Coronary artery (tissue), 2 donors: ENCODE measurements at regions not wholly inside any gene's neighbourhood (a gene's known extent, or its start where the extent isn't known, plus 50 kb on each side); places are given as distances from the start of the nearest gene placed in this dataset.

Experiments
- DNase-seq: peaks from one replicate; pipeline ENCODE4 v3.0.0-alpha.2; 2017; ENCODE audit warnings: low spot score
- H3K27ac ChIP-seq, 2 donors: fragments of 200-600 bp; sonication (generic); one replicate each; pipeline ENCODE4 v1.5.1; 2016 to 2019
- H3K4me3 ChIP-seq: fragments of 200-600 bp; sonication (generic); 2 replicates; pipeline ENCODE4 v1.5.1; 2016; ENCODE audit warnings: mild to moderate bottlenecking, moderate library complexity
- CTCF ChIP-seq: fragments of 200-600 bp; sonication (generic); IDR thresholded peaks from one replicate; pipeline ENCODE4 v1.5.1; 2019; ENCODE audit warnings: antibody characterized with exemption

DNA sequence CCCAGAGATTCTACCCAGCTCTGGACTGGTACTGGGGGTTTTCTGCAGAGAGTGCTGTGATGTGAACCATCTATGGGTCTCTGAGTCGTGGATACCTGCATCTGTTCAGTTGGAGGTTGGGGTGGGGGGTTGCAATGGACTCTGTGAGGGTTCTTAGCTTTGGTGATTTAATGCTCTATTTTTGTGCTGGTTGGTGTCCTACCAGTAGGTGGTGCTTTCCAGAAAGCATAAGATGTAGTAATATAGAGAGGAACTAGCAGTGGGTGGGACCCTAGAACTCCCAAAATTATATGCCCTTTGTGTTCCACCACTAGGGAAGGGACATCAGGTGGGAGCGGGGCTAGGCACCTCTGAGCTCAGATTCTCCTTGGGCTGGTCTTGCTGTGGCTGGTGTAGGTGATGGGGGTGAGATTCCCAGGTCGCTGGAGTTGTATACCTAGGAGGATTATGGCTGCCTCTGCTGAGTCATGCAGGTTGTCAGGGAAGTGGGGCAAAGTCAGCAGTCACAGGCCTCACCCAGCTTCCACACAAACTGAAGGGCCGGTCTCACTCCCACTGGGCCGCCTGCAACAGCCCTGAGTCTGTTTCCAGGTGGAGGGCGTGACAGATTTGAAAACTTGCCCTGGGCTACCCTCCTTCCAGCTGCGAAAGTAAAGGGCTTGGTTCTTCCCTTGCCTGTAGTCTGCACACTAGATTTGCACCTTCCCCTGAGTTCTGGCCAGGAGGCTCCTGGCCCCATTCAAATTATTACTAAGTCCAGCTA lies 573.0 kb upstream of the SLITRK1 start:
- no peak for DNase-seq
- no peak overlapping the region for H3K4me3 ChIP-seq
- H3K27ac ChIP-seq, result no peak overlapping the region
- no peak for TF ChIP-seq CTCF

DNA sequence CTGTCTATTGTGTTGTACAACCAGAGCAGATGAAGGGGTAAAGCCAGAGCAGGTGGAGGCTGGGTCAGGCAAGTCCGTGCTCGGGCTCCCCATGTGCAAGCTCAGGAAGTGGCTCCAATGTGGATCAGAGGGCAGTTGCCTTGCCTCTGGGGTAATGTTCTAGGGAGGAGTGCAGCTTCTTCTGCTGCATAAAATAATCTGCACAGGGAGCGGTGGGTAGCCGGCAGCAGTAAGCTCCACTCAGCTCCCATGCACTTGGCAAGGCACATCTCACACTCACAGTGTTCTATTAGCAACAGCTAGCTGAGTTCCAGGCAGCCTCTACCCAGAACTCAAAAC lies 565.3 kb upstream of the SLITRK1 start:
- no peak overlapping the region for H3K4me3 ChIP-seq
- no peak overlapping the region for H3K27ac ChIP-seq
- no peak for DNase-seq
- TF ChIP-seq CTCF, result no peak

GRCh38 chr13:84446972-84447639 lies 564.8 kb upstream of the SLITRK1 start:
- no peak overlapping the region for H3K27ac ChIP-seq
- no peak overlapping the region for H3K4me3 ChIP-seq
- no peak for DNase-seq
- no peak for TF ChIP-seq CTCF

DNA sequence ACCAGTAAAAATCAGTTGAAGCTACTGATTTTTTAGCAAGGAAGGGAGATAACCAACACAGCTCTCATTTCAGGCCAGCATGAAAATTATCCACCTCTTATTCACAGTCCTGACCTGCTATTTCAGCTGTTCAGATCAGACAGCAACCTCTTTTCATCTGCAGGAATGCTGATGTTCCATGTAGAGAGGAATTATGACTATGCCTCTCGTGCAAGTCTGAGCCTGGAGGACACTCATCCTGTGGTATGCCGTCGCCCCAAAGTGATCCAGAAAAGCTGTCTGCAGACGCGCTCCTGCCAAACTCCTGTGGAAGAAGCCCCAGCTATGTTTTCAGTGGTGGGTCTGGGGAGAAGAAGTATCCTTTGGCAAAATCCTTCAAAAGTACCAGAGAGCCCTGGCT lies 563.5 kb upstream of the SLITRK1 start:
- TF ChIP-seq CTCF, result no peak
- no peak for DNase-seq

DNA sequence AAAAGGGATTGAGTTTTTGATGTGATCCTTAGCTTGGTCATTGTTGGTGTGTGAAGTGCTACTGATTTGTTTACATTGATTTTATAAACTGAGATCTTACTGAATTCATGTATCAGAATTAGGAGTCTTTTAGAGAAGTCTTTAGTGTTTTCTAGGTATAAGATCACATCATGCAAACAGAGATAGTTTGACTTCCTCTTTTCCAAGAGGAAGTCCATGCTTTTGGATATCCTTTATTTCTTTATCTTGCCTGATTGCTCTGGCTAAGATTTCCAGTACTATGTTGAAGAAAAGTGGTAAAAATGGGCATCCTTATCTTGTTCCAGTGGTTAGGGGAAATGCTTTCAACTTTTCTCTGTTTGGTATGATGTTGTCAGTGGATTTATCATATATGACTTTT lies 561.2 kb upstream of the SLITRK1 start:
- Histone ChIP-seq H3K4me3 (no peak overlapping the region), H3K27ac (no peak overlapping the region)
- DNase-seq, result no peak
- no peak for TF ChIP-seq CTCF

More for the DNA sequence above, 563.5 kb upstream of the SLITRK1 start:
- Histone ChIP-seq H3K27ac (no peak overlapping the region), H3K4me3 (no peak overlapping the region)

- Histone ChIP-seq H3K27ac (no peak overlapping the region), H3K4me3 (no peak overlapping the region)
- no peak for TF ChIP-seq CTCF
- DNase-seq, result no peak
These were observed 556.8 kb upstream of the SLITRK1 start for GRCh38 chr13:84439108-84439507.

DNA sequence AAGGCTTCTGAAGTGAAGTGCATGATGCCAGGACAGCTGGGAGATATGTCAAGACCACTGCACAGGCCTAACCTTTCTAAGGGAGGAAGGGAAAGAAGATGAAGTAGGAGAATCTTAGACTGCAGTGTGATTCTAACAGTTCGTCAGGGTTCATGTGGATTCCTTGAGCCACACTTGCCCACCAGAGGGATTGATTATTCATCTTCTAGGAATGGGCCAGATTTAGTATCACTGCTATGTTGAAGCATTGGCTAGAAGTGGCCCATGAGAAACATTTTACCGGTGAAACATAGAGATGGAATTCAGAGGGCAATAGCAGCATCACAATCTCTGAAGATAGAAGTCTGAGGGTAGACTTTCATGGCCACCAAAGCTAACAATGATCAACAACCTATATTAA lies 550.8 kb upstream of the SLITRK1 start:
- no peak for DNase-seq
- Histone ChIP-seq H3K27ac (no peak overlapping the region), H3K4me3 (no peak overlapping the region)
- TF ChIP-seq CTCF, result no peak
